NCI-H128 (cell line): ENCODE measurements at regions not wholly inside any gene's neighbourhood (a gene's known extent, or its start where the extent isn't known, plus 50 kb on each side); places are given as distances from the start of the nearest gene placed in this dataset.
A peak's percentile ranks its signal among the peaks of the same experiment; 100 is the strongest.

Source experiments
- DNase-seq: peaks from one replicate; lab custom pipeline; 2025; ENCODE audit not compliant: unreplicated experiment; lab: John Stamatoyannopoulos, UW

DNA sequence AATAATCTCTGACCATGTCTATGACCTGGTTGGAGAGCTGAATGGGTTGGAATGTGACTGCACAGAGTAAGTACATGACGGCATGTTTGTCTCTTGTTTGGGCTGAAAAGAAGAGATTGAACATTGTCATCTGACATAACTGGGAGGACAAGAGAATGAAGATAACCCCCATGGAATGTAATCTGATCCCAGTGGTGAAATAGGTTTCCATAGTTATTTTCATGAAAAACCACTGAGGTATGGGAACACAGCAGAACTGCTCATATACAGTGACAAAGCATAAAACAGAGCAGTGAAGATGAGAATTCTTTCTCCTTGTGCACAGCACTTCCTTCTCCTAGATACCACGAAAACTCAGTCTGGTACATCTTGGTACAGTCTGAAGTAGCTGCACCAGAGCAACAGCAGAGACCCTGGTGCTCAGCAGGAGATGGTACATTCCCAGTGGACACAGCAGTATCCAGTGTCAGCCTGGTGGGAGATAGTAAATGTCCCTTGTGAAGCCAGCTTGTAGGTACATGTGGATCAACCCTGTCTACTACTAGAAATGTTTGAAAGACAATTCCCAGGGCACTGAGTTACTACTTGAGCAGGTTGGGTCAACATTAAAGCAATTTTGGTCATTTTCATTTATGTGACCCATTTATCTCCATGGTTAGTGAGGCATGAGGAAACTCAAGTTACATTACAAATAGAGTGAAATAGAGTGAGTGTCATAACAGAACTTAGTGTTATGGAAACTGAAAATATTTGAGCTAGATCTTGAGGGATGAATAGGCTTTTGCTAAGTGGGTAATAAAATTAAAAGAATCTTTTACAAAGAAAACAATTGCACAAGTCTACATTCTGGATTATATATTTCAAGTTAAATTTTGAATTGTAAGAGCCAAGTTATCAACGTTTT lies 178.3 kb downstream of the SUCNR1 start:
- DNase-seq = no peak

DNA sequence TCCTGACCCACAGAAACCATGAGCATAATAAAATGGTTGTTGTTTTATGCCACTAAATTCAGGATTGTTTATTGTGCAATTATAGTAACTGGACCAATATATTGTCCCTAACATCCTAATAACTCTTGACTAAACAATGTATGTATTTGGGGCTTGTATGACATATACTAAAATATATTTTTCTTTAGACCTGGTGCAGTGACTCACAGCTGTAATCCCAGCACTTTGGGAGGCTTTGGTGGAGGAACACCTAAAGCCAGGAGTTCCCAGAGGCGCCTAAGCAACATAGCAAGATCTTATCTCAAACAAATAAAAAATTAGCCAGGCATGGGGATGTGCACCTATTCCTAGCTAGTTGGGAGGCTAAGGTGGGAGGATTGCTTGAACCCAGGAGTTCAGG lies 180.4 kb downstream of the SUCNR1 start:
- no peak for DNase-seq

DNA sequence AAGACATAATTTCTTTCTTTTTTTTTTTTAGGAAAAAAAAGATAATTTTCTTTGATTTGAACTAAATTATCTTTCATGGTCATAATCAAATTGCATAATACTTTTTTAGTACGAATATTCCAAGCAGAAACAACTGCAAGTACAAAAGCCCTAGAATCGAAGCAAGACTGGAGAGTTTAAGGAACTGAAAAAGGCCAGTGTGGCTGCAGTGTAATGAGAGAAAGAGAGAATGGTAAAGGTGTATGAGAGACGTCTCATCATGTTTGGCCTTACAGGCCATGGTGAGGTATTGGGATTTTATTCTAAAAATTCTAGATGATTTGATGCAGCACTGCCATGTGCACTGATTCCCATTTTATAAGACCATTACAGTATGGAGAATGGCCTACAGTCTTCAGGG lies 180.9 kb downstream of the SUCNR1 start:
- no peak for DNase-seq

DNA sequence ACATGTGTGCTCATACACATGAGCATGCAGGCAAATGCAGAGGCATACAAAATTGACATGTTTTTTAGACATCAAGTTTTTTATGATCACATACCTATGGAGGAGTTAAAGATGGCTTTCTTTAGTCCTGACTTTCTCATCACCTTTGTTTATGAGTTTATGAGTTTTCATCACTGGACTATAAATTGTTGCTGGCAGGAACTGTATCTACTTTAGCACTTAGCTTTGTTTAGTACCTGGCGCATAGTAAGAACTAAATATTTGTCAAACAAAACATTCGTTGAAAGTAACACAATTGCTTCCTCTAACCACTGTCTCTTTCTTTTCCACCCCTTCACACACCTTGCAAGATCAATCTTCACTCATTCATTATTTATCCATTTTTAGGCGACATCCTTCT lies 182.6 kb downstream of the SUCNR1 start:
- no peak for DNase-seq

DNA sequence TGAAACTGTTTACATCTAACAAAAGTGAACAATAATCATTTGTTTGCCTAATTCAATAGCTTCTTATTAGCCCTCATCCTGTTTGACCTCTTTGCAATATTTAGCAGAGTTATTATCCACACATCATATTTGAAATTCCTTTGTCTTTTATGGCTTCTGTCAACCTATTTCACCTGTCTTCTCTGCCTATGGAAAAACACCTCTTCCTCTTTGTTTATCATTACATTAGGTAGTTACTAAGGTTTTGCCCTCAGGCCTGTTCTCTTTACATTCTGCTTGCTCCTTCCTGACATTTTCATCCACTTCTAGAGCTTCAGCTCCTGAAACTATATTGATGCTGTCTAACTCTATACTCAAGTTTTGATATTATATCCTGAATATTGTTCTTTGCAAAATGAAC lies 183.0 kb downstream of the SUCNR1 start:
- no peak for DNase-seq

DNA sequence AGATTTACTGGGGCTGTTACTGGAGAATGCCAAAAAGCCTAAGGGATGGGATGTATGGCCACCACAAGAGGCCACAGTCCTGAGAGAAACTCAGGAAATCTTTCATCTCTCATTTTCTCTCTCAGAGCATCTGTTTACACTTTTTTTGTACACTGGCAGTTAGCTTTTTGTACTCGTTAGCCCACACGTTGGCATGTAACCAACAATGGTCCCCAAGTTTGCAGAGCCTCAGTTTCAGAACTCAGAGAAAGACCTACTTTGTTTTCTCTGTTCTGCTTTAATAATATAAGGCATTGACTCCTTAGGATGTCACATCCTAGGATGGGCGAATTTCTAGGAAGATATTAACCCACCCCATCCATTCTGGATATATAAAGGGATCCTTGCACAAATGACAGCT lies 183.5 kb downstream of the SUCNR1 start:
- DNase-seq = no peak

DNA sequence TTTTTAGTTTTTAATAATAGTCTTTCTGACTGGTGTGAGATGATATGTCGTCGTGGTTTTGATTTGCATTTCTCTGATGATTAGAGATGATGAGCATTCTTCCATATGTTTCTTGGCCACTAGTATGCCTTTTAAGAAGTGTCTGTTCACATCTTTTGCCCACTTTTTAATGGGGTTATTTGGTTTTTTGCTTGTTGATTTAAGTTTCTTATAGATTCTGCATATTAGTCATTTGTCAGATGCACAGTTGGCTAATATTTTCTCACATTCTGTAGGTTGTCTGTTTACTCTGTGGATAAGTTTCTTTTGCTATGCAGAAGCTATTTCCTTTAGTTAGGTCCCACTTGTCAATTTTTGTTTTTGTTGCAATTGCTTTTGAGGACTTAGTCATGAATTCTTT lies 185.4 kb downstream of the SUCNR1 start:
- DNase-seq = no peak

DNA sequence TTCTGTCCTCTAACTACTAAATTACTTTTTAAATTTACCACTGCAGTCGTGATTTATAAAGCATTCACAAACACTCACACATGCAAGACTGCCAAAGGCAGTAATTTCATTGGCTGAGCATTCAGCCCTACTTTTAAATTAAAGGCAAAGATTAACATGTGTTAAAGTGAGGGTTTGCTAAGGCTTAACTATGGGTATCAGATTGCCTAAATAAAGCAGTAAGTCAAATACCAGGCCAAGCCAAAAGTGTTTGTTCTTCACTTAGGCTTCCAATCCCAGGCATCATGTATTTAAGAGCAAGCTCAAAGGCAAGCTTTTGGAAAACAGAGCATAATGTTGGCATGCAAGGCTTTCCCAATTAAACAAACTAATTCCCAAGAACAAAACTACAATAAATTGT lies 187.3 kb downstream of the SUCNR1 start:
- DNase-seq = no peak

DNA sequence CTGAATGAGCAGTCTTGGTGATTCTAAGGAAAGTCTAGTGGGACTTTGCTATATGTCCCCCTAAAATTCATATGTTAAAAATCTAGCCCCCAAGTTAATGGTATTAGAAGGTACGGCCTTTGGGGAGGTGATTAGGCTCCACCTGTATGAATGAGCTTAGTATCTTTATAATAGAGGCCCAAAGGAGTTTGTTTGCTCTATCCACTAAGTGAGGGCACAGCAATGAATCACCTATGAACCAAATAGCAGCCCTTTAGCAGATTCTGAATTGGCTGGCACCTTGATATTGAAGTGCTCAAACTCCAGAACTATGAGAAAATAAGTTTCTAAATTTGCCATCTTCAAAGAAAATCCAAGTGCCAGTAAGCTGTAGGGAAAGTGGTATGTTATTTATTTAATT lies 187.9 kb downstream of the SUCNR1 start:
- no peak for DNase-seq

DNA sequence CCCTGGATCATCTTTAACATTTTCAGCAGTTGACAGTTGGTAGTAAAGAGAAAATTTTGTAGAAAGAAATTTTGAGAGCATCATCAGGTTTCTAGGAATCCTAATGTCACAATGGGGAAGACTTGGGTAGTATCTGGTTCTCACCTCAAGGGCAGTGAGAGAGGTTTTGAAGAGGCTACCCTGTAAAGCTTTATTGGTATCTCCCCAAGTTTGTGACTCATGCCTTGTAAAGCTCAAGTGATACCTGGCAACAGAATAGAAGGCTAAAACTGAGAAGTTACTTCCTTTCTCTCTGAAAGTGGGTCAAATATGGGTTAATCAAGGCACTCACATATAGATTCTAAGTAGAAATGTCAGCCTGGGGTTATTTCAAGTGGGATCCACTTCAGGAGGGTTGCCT lies 196.4 kb downstream of the SUCNR1 start:
- no peak for DNase-seq

DNA sequence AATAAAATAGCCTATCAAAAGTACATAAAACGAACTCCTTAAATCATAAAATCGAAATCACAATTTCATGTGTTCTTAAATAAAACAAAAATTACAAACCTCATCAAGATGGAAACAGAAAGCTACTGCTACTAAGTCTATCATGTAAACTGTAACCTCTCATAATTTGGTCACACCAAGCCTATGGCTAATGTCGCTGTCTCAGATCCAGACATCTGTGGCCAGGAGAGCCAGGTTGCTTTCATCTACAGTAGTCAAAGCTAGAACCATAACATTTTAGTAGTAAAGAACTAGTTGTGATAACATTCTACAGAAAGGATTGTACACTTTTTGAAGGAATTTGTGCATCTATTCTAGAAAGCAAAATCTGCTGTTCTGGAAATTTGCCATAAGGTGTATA lies 197.4 kb upstream of the MBNL1 start:
- no peak for DNase-seq

DNA sequence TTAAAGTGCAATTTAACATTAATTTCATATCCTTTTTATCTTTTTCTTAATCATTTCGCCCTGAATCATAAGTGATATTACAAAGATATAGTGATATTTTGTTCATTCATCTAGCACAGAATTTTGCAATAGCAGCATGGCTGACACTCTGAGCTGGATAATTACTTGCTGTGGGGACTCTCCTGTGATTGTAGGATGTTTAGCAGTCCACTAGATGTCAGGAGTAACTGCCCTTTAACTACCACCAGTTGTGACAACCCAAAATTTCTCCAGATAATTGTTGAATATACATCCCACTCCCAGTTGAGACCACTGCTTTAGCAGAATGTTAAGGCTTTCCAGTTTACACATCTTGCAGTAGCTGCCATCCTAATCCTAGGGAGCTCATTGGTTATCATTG lies 196.8 kb upstream of the MBNL1 start:
- DNase-seq = no peak

DNA sequence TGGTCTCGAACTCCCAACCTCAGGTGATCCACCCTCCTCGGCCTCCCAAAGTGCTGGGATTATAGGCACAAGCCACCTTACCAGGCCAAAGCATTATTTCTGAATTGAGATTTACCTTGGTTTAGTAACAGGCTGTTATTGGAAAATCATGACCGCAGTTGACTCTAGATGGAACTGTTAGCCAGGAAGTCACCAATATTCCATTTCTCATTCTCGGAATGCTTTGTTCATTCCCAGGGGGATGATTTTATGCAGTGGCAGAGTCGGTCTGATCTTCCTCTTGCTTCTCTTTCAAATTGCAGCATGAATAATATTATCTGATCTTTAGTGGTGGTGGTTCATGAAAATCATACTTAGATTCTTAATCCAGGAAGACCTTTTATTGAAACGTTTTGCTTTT lies 195.5 kb upstream of the MBNL1 start:
- DNase-seq = no peak

DNA sequence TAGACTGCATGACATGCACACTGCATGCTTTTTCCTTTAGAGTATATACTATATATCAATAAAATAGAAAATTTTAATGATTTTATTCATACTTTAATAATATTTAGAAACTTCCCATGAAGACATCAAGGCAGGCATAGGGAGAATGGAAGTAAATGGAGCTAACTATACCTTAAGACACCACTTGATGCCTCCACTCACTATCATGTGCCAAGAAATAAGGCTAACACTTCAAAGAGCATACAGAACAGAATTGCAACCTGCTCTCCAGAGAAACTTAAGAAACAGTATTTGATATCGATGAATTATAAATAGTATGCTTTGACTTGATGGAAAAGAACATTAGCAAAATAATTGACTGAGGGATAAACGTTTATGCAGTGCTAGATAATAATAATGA lies 192.6 kb upstream of the MBNL1 start:
- DNase-seq = no peak

DNA sequence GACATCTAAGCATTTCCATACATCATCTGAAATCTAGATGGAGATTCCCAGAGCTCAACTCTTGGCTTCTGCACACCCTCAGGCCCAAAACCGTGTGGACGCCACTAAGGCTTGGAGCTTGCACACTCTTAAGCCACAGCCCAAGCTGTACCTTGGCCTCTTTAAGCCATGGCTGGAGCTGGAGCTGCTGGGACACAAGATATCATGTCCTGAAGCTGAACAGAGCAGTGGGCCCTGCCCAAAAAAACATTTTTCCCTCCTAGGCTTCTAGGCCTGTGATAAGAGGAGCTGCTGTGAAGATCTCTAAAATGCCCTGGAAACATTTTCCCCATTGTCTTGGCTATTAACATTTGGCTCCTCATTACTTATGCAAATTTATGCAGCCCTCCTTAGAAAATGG lies 188.7 kb upstream of the MBNL1 start:
- no peak for DNase-seq

DNA sequence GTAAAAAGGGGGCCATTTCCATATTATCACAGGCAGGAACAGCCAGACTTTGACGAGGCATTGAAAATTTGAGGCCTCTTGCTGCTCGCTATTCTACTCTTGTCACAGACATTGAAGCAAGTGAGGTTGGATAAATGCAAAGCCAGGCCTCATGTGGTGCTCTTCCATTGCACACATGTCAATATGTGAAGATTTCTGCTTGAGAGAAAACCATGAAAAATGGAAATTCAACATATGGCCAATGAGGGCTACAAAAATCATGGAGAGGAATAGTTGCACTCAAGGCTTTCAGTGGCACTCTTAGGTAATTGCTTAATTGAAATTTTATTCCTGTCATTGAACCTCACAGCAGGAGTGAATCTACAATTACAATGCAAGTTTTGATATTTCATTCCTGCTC lies 185.6 kb upstream of the MBNL1 start:
- peak; percentile 94 for DNase-seq

DNA sequence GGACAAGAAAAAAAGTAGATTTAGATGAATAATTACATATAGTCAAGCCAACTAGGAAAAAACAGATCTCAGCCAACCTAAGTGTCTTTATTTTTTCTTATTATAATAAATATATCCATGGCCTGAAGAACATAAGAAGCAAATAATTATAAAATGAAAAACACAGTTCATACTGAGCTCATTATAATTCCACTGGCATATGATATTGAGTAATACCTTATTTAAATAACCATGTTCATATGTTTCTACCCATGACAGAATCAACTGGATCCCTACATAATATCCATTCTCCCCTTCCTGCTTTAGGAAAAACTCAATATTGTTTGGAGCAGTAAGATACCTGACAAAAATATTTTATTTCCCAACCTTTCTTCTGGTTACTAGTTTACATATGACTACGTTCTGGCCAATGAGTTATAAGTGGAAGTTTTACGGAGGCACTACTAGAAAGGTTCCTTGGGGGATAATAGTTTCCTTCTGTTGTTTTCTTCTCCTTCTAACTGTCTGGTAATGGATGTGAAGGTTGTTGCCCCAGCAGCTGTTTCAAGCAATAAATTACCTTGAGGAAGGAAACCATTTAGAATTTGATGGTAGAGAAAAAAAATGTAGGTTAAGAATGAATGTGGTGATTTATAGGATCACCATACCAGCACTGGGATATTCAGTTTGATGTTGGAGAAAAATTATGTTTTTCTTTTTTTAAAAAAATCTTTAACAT lies 184.1 kb upstream of the MBNL1 start:
- DNase-seq = no peak

DNA sequence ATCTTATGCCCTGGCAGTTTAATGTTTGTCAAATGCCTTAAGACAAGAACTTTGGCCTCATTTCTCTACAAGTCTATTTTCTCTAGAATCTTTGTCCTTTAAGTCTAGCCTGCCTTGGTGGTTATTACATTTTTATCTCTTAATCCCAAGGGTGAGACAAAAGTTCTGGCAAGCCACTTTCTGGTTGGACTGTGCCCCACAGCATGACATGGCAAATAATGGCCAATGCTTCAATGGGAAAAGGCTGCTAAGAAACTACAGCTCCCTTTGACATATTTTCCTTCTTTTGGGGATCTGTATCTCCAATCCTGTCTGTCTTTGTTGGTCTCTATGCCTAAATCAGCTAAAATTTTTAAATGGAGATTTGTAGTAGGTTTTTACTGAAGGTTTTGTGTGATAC lies 181.6 kb upstream of the MBNL1 start:
- no peak for DNase-seq

DNA sequence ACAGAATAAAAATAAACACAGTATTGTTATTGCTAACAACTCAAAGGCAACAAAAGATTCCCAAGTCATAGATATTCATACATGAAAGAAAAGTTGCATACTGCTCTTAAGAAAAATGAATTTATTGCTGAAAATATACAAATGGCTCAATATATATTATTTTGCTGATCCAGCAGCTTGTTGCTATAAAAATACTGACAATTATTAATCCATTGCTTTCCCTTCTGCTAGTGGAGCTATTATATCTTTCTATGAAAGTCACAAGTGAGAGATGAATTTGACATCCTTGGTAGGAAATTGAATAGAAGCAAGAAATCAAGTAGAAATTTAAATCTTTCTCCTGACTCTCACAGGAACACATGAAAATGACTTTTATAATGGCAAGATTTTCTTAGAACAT lies 179.2 kb upstream of the MBNL1 start:
- no peak for DNase-seq

DNA sequence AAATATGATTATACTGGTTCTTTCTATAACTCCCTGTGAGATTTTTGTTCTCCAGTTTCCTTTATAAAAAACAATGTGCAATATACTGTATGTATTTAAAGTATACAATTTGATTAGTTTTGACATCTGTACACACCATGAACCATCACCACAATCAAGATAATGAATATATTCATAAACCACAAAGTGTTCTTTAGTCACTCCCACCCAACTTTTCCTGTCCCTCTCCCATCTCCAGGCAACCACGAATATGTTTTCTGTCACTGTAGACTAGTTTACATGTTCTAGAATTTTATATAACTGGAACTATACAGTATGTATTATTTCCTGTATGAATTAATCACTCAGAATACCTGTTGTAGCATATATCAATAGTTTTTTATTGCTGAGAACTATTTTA lies 177.0 kb upstream of the MBNL1 start:
- DNase-seq = no peak

DNA sequence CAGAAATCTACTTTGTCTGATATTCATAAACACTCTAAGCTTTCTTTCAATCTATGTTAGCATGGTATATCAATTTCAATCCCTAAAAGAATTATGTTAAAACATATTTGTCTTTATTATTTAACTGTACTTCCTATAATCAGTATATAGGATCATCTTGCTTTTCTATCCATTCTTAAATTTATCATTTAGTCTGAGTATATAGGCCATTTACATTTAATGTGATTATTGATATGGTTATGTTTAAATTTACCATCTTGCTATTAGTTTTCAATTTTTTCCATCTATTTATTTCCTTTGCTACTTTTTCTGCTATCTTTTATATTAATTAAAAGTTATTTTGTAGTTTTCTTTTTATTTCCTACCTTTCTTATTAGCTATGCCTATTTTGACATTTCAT lies 174.8 kb upstream of the MBNL1 start:
- DNase-seq = no peak

DNA sequence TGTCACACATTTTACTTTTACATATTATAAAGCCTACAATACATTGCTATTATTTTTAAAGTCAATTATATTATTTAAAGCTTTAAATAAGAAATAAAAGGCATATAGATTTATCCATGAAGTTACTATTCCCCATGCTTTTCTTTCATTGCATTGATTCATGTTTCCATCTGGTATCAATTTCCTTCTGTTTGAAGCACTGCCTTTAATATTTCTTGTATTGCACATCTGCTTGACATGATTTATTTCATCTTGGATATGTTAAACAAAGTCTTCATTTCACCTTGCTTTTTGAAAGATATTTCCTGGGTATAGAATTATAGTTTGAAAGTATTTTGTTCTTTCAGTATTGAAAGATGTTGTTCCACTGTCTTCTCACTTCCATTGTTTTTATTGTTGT lies 174.3 kb upstream of the MBNL1 start:
- no peak for DNase-seq

DNA sequence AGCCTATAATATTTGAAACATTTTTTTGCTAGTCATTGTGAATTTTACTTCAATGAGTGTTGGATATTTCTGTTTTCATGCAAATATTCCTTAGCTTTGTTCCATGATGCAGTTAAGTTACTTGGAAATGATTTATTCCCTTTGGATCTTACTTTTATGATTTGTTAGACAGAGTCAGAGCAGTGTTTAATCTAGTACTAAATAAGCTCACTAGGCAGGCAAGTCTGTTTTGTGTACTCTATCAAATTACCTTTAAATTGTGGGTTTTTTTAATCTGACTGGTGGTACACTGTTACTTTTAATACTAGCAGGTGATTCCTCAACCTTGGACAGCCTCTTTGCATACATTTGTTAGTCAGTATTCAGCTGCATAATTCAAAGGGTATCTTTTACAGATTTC lies 173.3 kb upstream of the MBNL1 start:
- DNase-seq = no peak
